HL-60 (cell line): ENCODE measurements at regions not wholly inside any gene's neighbourhood (a gene's known extent, or its start where the extent isn't known, plus 50 kb on each side); places are given as distances from the start of the nearest gene placed in this dataset.

Experiments used
- DNase-seq, 2 experiments: peaks; one replicate each; pipeline ENCODE4 v3.0.0-alpha.2; 2010 to 2020; ENCODE audit warnings: low read depth in 1 of 2, low spot score in 1 of 2
- H3K27ac ChIP-seq: fragments of 250-450 bp; sonication (Bioruptor Pico); replicated peaks from 2 replicates; pipeline ENCODE4 v1.5.1; 2020; ENCODE audit warnings: mild to moderate bottlenecking, moderate library complexity
- H3K27me3 ChIP-seq: fragments of 250-450 bp; sonication (Bioruptor Pico); 2 replicates; pipeline ENCODE4 v1.5.1; 2021; ENCODE audit warnings: mild to moderate bottlenecking, moderate library complexity; ENCODE audit not compliant: insufficient read depth, poor library complexity, severe bottlenecking
- H3K4me3 ChIP-seq: replicated peaks from 2 replicates; pipeline ENCODE4 v1.5.1; 2011; ENCODE audit warnings: mild to moderate bottlenecking, control low read depth, low read length; ENCODE audit not compliant: insufficient read depth
- CTCF ChIP-seq: IDR thresholded peaks from one replicate; pipeline ENCODE4 v1.5.1; 2011; ENCODE audit warnings: low read length, control low read depth, inconsistent platforms; ENCODE audit not compliant: insufficient read depth
- GABPA ChIP-seq: IDR thresholded peaks from 2 replicates; pipeline ENCODE4 v1.6.1; 2012; ENCODE audit warnings: low read depth
- POLR2AphosphoS5 ChIP-seq: IDR thresholded peaks from 2 replicates; pipeline ENCODE4 v1.6.1; 2012; ENCODE audit warnings: low read depth
- REST ChIP-seq: IDR thresholded peaks from 2 replicates; pipeline ENCODE4 v1.6.1; 2012; ENCODE audit warnings: low read depth; ENCODE audit not compliant: insufficient replicate concordance
- SPI1 ChIP-seq: IDR thresholded peaks from 2 replicates; pipeline ENCODE4 v1.6.1; 2012; ENCODE audit warnings: low read depth, mild to moderate bottlenecking, borderline replicate concordance

DNA sequence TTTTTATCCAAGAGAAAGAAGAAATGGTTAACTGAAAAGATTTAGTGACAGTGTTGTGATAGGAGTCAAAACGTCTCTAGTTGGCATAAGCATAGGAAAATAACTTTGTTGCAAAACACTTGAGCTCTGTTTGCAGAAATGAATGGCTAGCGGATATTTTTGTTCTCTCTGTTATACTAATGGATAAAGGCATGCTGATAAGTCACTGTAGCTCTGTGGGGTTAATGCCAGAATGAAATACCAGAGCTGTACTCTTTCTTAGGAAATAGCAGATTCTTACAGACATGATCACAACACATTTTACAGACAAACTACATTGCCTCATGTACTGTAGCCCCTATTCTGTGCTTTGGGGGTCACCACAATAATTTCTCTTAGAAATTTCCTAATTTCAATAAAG, 202.8 kb downstream of the DMRTA1 start:
- Histone ChIP-seq H3K4me3 (no peak overlapping the region), H3K27me3 (no peaks in the 10 kb centered on the region), H3K27ac (no peak overlapping the region)
- no peak for TF ChIP-seq GABPA
- no peak for TF ChIP-seq SPI1
- no peak for TF ChIP-seq POLR2AphosphoS5
- no peak for TF ChIP-seq CTCF
- no peak for TF ChIP-seq REST
- DNase-seq: no peak

DNA sequence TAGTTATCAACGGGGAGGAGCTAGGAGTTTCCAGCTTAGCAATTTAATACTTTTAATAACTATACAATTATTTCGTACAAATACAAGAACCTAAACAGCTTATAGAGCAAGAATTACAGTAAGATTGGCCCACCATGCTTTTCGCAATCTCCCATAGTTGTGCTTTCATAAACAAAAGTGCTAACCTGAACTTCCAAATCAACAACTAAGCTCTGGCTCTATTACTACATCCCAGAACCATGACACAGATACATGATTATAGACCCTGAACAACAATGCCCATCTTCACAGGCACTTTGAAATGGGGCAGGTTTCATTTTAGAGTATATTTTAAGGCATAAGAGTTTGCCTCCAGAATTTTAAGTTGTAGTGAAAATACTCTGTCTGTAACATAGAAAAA, 203.5 kb downstream of the DMRTA1 start:
- no peak for DNase-seq
- H3K27ac ChIP-seq: no peak overlapping the region
- TF ChIP-seq REST (no peak), POLR2AphosphoS5 (no peak), CTCF (no peak), GABPA (no peak), SPI1 (no peak)
- no peak overlapping the region for H3K4me3 ChIP-seq
- H3K27me3 ChIP-seq: no peaks in the 10 kb centered on the region

GRCh38 chr9:22650946-22651345, 204.3 kb downstream of the DMRTA1 start:
- TF ChIP-seq GABPA (no peak), SPI1 (no peak), CTCF (no peak), REST (no peak), POLR2AphosphoS5 (no peak)
- Histone ChIP-seq H3K27me3 (no peaks in the 10 kb centered on the region), H3K27ac (no peak overlapping the region), H3K4me3 (no peak overlapping the region)
- DNase-seq: no peak
